HG02938 (cell line): ENCODE measurements at regions not wholly inside any gene's neighbourhood (a gene's known extent, or its start where the extent isn't known, plus 50 kb on each side); places are given as distances from the start of the nearest gene placed in this dataset.
"Not testable (repeated sequence)": the region's sequence is repeated elsewhere in the genome, so short reads cannot be mapped to it uniquely, and the experiment has no call there.

Experiments used
- ATAC-seq: cut with Tn5 transposase; IDR thresholded peaks from one replicate; pipeline ENCODE4 v1.9.1; 2021; ENCODE audit warnings: mild to moderate bottlenecking, moderate library complexity; ENCODE audit not compliant: unreplicated experiment

- ATAC-seq: no peak
Measured at GRCh38 chr1:187788718-187789117, 960.0 kb downstream of the PLA2G4A start.

- no peak for ATAC-seq
Measured at GRCh38 chr1:187790724-187791123, 962.0 kb downstream of the PLA2G4A start.

GRCh38 chr1:187794561-187794960, 965.8 kb downstream of the PLA2G4A start:
- no peak for ATAC-seq

GRCh38 chr1:187809549-187809948, 980.8 kb downstream of the PLA2G4A start:
- ATAC-seq: no peak

GRCh38 chr1:187816646-187817045, 987.9 kb downstream of the PLA2G4A start:
- ATAC-seq: no peak

GRCh38 chr1:187817782-187818181, 989.0 kb downstream of the PLA2G4A start:
- ATAC-seq: no peak

GRCh38 chr1:187819086-187819485, 990.3 kb downstream of the PLA2G4A start:
- no peak for ATAC-seq

- ATAC-seq: no peak
Measured at GRCh38 chr1:187836557-187836956, 1007.8 kb downstream of the PLA2G4A start.

GRCh38 chr1:187837787-187838186, 1009.0 kb downstream of the PLA2G4A start:
- ATAC-seq: no peak

GRCh38 chr1:187838335-187839293, 1009.9 kb downstream of the PLA2G4A start:
- ATAC-seq: no peak

- ATAC-seq: no peak
Measured at GRCh38 chr1:187839873-187840272, 1011.1 kb downstream of the PLA2G4A start.

- ATAC-seq: no peak
Measured at GRCh38 chr1:187840557-187840956, 1011.8 kb downstream of the PLA2G4A start.

GRCh38 chr1:187842406-187843165, 1013.8 kb downstream of the PLA2G4A start:
- ATAC-seq: no peak

GRCh38 chr1:187844313-187844712, 1015.6 kb downstream of the PLA2G4A start:
- ATAC-seq: no peak

GRCh38 chr1:187847531-187847930, 1018.8 kb downstream of the PLA2G4A start:
- ATAC-seq: no peak

GRCh38 chr1:187848321-187848720, 1019.6 kb downstream of the PLA2G4A start:
- no peak for ATAC-seq

GRCh38 chr1:187850146-187850545, 1021.4 kb downstream of the PLA2G4A start:
- not testable (repeated sequence) for ATAC-seq

- no peak for ATAC-seq
Measured at GRCh38 chr1:187853505-187853904, 1024.8 kb downstream of the PLA2G4A start.

- ATAC-seq: no peak
Measured at GRCh38 chr1:187854457-187854856, 1025.7 kb downstream of the PLA2G4A start.

- no peak for ATAC-seq
Measured at GRCh38 chr1:187862506-187862905, 1033.8 kb downstream of the PLA2G4A start.

GRCh38 chr1:187870552-187870951, 1041.8 kb downstream of the PLA2G4A start:
- no peak for ATAC-seq
